HFFc6 (cell line): ENCODE measurements at regions not wholly inside any gene's neighbourhood (a gene's known extent, or its start where the extent isn't known, plus 50 kb on each side); places are given as distances from the start of the nearest gene placed in this dataset.
A peak's percentile ranks its signal among the peaks of the same experiment; 100 is the strongest.

Source experiments
- DNase-seq: peaks from one replicate; pipeline ENCODE4 v3.0.0-alpha.2; 2018
- H3K27ac Mint-ChIP-seq: 2 replicates; pipeline ENCODE4 v1.8.0; 2020; ENCODE audit warnings: mild to moderate bottlenecking, mixed read lengths
- H3K27me3 Mint-ChIP-seq: 2 replicates; pipeline ENCODE4 v1.8.0; 2021; ENCODE audit warnings: mild to moderate bottlenecking, moderate library complexity, mixed read lengths; ENCODE audit not compliant: insufficient read depth
- H3K36me3 Mint-ChIP-seq: 2 replicates; pipeline ENCODE4 v1.8.0; 2021; ENCODE audit warnings: low read depth, mixed read lengths
- H3K4me1 Mint-ChIP-seq: 2 replicates; pipeline ENCODE4 v1.8.0; 2020; ENCODE audit warnings: low read depth, mixed read lengths
- H3K4me3 Mint-ChIP-seq: 2 replicates; pipeline ENCODE4 v1.8.0; 2020; ENCODE audit warnings: mild to moderate bottlenecking, moderate library complexity, mixed read lengths
- H3K9me3 Mint-ChIP-seq: 2 replicates; pipeline ENCODE4 v1.8.0; 2020; ENCODE audit warnings: mild to moderate bottlenecking, mixed read lengths
- TF ChIP-seq, protein P1 (sequence below): fragments of 200-600 bp; sonication (generic); IDR thresholded peaks from 2 replicates; pipeline ENCODE4 v1.5.0; 2021; ENCODE audit warnings: antibody characterized with exemption, mild to moderate bottlenecking

DNA sequence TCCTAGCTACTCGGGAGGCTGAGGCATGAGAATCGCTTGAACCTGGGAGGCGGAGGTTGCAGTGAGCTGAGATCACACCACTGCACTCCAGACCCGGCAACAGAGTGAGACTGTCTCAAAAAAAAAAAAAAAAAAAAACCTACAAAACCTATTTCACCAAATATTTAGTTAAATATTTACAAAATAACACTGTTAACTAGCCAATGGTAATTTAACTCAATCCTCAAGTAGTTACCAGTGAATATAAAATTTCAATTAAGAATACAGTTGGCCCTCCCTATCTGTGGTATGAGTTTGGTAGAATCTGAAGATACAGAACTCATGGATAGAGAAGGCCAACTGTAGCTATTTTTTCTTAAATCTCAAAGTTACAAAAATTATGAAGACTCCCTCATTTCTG is 247.4 kb downstream of the SOX9 start:
- peaks cover 52% of the 10 kb centered on the region for H3K4me1 Mint-ChIP-seq
- DNase-seq: no peak
- TF ChIP-seq, protein P1, sequence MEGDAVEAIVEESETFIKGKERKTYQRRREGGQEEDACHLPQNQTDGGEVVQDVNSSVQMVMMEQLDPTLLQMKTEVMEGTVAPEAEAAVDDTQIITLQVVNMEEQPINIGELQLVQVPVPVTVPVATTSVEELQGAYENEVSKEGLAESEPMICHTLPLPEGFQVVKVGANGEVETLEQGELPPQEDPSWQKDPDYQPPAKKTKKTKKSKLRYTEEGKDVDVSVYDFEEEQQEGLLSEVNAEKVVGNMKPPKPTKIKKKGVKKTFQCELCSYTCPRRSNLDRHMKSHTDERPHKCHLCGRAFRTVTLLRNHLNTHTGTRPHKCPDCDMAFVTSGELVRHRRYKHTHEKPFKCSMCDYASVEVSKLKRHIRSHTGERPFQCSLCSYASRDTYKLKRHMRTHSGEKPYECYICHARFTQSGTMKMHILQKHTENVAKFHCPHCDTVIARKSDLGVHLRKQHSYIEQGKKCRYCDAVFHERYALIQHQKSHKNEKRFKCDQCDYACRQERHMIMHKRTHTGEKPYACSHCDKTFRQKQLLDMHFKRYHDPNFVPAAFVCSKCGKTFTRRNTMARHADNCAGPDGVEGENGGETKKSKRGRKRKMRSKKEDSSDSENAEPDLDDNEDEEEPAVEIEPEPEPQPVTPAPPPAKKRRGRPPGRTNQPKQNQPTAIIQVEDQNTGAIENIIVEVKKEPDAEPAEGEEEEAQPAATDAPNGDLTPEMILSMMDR: no peak
- no peak overlapping the region for H3K4me3 Mint-ChIP-seq
- H3K27me3 Mint-ChIP-seq: peaks cover 3% of the 10 kb centered on the region; the same call in 1 of the 2 replicates
- H3K27ac Mint-ChIP-seq: no peak overlapping the region
- no peaks in the 10 kb centered on the region for H3K9me3 Mint-ChIP-seq
- H3K36me3 Mint-ChIP-seq: peaks cover 3% of the 10 kb centered on the region; the same call in 1 of the 2 replicates

DNA sequence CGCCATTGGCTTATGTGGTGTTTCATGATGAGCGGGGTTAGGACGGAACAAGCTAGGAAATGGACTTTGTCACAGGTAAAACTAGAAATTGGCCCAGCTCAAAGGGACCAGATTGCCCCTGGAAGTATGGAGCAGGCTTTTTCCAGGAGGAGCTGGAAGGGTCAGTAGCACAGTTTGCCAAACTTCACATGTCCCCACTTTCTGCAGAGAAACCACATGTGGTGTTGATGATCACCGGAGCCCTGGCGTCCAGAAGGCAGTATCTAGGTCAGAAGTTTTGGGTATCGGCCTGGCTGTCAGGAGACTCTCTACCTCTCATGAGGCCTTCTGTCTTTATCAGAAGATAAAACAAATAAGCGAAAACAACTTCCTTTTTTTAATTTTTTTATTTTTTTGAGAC is 248.5 kb downstream of the SOX9 start:
- peaks cover 3% of the 10 kb centered on the region; the same call in 1 of the 2 replicates for H3K36me3 Mint-ChIP-seq
- H3K27ac Mint-ChIP-seq: no peak overlapping the region
- TF ChIP-seq, protein P1: no peak

DNA sequence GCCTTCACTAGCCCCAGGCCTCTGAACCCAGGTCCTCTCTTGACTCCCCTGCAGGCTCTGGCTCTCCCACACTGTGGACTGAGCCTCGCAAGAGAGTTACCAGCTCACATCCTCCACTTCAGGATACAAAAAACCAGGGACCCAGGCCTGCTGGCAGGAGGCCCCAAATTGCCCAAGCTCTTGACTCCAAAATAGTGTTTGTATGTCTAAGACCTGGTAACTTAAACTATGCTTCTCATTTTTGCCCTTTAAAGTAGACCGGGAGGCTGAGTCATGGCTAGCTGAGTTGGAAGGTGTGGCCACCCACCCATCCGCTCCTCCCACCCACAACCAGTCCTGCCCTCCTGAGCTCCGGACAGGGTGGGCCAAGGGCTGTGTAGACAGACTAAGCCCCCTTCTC is 250.0 kb downstream of the SOX9 start:
- TF ChIP-seq, protein P1: no peak
- H3K9me3 Mint-ChIP-seq: no peaks in the 10 kb centered on the region

More for the DNA sequence above, 248.5 kb downstream of the SOX9 start:
- Mint-ChIP-seq H3K4me1 (peaks cover 42% of the 10 kb centered on the region), H3K27me3 (peaks cover 3% of the 10 kb centered on the region; the same call in 1 of the 2 replicates), H3K9me3 (no peaks in the 10 kb centered on the region), H3K4me3 (no peak overlapping the region)
- DNase-seq: no peak

DNA sequence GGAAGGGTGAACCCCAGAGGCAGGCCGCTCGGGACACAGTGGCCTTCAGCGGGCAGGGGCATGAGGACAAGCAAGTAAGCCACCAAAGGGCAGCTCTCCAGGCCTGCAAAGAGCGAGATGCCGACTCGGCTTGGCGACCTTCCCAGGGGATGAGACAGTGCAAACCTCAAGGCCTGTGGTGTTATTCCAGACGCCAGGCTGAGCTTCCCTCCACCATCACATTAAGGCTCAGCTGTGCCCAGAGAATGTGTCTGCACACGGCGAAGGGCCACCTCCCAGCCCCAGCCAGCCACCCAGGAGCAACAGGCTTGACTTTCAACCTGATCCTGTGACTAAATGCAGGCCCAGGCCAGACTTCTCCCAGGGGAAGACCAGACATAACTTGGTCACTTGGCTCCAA is 251.4 kb downstream of the SOX9 start:
- H3K27me3 Mint-ChIP-seq: peaks cover 5% of the 10 kb centered on the region; the same call in 1 of the 2 replicates
- TF ChIP-seq, protein P1: no peak
- no peak overlapping the region for H3K27ac Mint-ChIP-seq
- no peaks in the 10 kb centered on the region for H3K9me3 Mint-ChIP-seq
- peaks cover 42% of the 10 kb centered on the region for H3K4me1 Mint-ChIP-seq
- no peak for DNase-seq
- H3K36me3 Mint-ChIP-seq: no peaks in the 10 kb centered on the region
- H3K4me3 Mint-ChIP-seq: no peak overlapping the region

More for the DNA sequence above, 250.0 kb downstream of the SOX9 start:
- Mint-ChIP-seq H3K27ac (peak overlapping the region; percentile 69), H3K4me1 (peaks cover 37% of the 10 kb centered on the region), H3K36me3 (no peaks in the 10 kb centered on the region), H3K27me3 (peaks cover 3% of the 10 kb centered on the region; the same call in 1 of the 2 replicates), H3K4me3 (no peak overlapping the region)
- DNase-seq: peak; percentile 64

DNA sequence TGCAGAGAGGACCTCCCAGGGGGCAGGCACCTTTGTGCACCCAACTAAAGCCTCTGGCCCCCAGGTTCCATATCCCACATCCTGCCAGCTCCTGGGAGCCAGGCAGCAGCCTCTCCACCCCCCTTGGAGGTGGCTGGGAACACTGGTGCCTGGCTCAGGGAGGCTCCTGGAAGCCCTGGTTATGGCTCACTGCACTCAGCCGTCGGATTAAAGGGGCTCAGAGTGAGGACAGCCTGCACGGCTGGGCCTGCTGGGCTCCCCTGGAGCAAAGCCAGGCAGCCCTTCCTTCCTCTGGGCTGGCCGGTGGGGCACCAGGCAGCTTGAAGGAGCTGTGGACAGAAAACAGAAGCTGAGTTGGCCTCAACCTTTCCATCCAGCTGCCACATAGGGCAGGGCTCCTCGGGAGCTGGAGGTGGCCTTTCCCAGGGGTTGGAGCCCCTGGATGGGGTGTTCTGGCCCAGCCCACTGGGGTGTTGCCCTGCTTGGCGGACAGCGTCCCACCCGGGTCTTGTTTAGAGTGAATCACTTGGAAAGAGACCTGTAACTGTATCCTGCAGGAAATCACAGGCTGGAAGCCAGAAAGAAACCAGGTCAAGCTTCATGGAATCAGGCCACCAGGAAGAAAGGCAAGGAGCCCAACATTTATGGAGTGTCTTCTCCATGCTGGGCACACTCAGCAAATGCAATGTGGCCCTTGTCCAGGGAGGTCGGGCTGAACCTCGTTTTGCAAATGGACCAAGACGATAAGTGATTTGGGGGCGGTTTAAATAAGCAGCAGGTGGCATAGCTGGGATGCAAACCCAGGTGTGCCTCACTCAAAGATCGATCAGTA is 253.3 kb downstream of the SOX9 start:
- peaks cover 3% of the 10 kb centered on the region for H3K27me3 Mint-ChIP-seq
- H3K4me3 Mint-ChIP-seq: no peak overlapping the region
- TF ChIP-seq, protein P1: no peak
- no peaks in the 10 kb centered on the region for H3K36me3 Mint-ChIP-seq
- no peak for DNase-seq
- H3K27ac Mint-ChIP-seq: no peak overlapping the region
- H3K9me3 Mint-ChIP-seq: no peaks in the 10 kb centered on the region
- peaks cover 44% of the 10 kb centered on the region for H3K4me1 Mint-ChIP-seq
